IMR-90 (cell line): ENCODE measurements at regions not wholly inside any gene's neighbourhood (a gene's known extent, or its start where the extent isn't known, plus 50 kb on each side); places are given as distances from the start of the nearest gene placed in this dataset.

Source experiments
- FOS ChIP-seq: fragments of 150-350 bp; IDR thresholded peaks from 2 replicates; pipeline ENCODE4 v1.6.1; 2016; ENCODE audit warnings: low read depth, low read length
- POLR2A ChIP-seq: IDR thresholded peaks from 2 replicates; pipeline ENCODE4 v1.6.1; 2012; ENCODE audit warnings: mild to moderate bottlenecking, low read depth, low read length
- TF ChIP-seq, protein P1 (sequence below): conservative IDR thresholded peaks from 2 replicates; pipeline ENCODE4 v1.5.1; 2012; ENCODE audit warnings: mild to moderate bottlenecking, low read depth, low read length, improper control_type of control experiment

DNA sequence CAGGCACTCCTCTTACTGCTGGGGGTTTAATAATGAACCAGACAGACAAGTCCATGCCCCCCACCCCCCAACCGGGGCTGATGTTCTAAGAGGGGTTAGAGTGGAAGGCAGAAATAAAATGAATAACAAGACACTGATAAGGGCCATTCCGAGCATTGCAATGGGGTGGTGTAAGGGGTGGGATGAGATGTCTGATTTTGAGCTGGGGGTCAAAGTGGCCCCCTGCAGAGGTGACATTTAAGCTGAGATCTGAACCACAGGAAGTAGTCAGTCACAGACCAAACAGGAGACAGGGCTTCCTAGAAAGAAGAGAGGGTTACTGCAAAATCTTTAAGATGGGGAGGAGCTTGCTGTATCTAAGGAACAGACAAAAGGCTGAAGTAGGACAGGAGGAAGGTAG, 180.6 kb upstream of the SH3BP4 start:
- TF ChIP-seq, protein P1, sequence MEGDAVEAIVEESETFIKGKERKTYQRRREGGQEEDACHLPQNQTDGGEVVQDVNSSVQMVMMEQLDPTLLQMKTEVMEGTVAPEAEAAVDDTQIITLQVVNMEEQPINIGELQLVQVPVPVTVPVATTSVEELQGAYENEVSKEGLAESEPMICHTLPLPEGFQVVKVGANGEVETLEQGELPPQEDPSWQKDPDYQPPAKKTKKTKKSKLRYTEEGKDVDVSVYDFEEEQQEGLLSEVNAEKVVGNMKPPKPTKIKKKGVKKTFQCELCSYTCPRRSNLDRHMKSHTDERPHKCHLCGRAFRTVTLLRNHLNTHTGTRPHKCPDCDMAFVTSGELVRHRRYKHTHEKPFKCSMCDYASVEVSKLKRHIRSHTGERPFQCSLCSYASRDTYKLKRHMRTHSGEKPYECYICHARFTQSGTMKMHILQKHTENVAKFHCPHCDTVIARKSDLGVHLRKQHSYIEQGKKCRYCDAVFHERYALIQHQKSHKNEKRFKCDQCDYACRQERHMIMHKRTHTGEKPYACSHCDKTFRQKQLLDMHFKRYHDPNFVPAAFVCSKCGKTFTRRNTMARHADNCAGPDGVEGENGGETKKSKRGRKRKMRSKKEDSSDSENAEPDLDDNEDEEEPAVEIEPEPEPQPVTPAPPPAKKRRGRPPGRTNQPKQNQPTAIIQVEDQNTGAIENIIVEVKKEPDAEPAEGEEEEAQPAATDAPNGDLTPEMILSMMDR, result no peak
- TF ChIP-seq FOS (no peak), POLR2A (no peak)
